ENCODE measurements at regions not wholly inside any gene's neighbourhood (a gene's known extent, or its start where the extent isn't known, plus 50 kb on each side); places are given as distances from the start of the nearest gene placed in this dataset.

GRCh38 chr4:32830160-32830559 lies 2110.0 kb downstream of the PCDH7 start:
- TF ChIP-seq USF2 (IDR thresholded peaks at IDR 0.05; ENCODE audit: low read length), result no peak
- no peak for TF ChIP-seq BCL11A (IDR thresholded peaks at IDR 0.05; ENCODE audit: low read depth in 2 of 2, low read length in 2 of 2)
- no peak for TF ChIP-seq SP1 (IDR thresholded peaks at IDR 0.05; ENCODE audit: low read depth, low read length)
